ENCODE measurements at regions not wholly inside any gene's neighbourhood (a gene's known extent, or its start where the extent isn't known, plus 50 kb on each side); places are given as distances from the start of the nearest gene placed in this dataset.

GRCh38 chr11:8777907-8778767 lies 95.5 kb downstream of the RPL27A start:
- TF ChIP-seq, protein P1, sequence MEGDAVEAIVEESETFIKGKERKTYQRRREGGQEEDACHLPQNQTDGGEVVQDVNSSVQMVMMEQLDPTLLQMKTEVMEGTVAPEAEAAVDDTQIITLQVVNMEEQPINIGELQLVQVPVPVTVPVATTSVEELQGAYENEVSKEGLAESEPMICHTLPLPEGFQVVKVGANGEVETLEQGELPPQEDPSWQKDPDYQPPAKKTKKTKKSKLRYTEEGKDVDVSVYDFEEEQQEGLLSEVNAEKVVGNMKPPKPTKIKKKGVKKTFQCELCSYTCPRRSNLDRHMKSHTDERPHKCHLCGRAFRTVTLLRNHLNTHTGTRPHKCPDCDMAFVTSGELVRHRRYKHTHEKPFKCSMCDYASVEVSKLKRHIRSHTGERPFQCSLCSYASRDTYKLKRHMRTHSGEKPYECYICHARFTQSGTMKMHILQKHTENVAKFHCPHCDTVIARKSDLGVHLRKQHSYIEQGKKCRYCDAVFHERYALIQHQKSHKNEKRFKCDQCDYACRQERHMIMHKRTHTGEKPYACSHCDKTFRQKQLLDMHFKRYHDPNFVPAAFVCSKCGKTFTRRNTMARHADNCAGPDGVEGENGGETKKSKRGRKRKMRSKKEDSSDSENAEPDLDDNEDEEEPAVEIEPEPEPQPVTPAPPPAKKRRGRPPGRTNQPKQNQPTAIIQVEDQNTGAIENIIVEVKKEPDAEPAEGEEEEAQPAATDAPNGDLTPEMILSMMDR (conservative IDR thresholded peaks at IDR 0.05 in 1 of 2, IDR thresholded peaks at IDR 0.05 in 1 of 2; ENCODE audit: extremely low read depth in 1 of 2, insufficient read depth in 1 of 2, low read depth in 1 of 2, low read length in 2 of 2): no peak
- no peak for TF ChIP-seq EZH2 (IDR thresholded peaks at IDR 0.05; ENCODE audit: borderline replicate concordance, low read length)
